Hepatocyte (in vitro differentiated cells): ENCODE measurements at regions not wholly inside any gene's neighbourhood (a gene's known extent, or its start where the extent isn't known, plus 50 kb on each side); places are given as distances from the start of the nearest gene placed in this dataset.

ENCODE experiments used
- DNase-seq: peaks from one replicate; pipeline ENCODE4 v3.0.0-alpha.2; 2016; ENCODE audit warnings: low spot score
- H2AFZ ChIP-seq: fragments of 200-600 bp; sonication (generic); 2 replicates; pipeline ENCODE4 v1.6.0; 2016; ENCODE audit warnings: antibody characterized with exemption, mild to moderate bottlenecking
- H3K27ac ChIP-seq: fragments of 200-600 bp; sonication (generic); 2 replicates; pipeline ENCODE4 v1.5.1; 2016; ENCODE audit warnings: mild to moderate bottlenecking
- H3K27me3 ChIP-seq: fragments of 200-600 bp; sonication (generic); 2 replicates; pipeline ENCODE4 v1.6.1; 2016
- H3K36me3 ChIP-seq: fragments of 200-600 bp; sonication (generic); replicated peaks from 2 replicates; pipeline ENCODE4 v1.5.1; 2016; ENCODE audit warnings: low read depth; ENCODE audit not compliant: insufficient read depth
- H3K4me1 ChIP-seq: fragments of 200-600 bp; sonication (generic); 2 replicates; pipeline ENCODE4 v1.5.1; 2016; ENCODE audit warnings: mild to moderate bottlenecking, moderate library complexity; ENCODE audit not compliant: insufficient read depth
- H3K4me2 ChIP-seq: fragments of 200-600 bp; sonication (generic); 2 replicates; pipeline ENCODE4 v1.6.0; 2016
- H3K4me3 ChIP-seq: fragments of 200-600 bp; sonication (generic); 2 replicates; pipeline ENCODE4 v1.5.1; 2016; ENCODE audit warnings: mild to moderate bottlenecking
- H3K79me2 ChIP-seq: fragments of 200-600 bp; sonication (generic); 2 replicates; pipeline ENCODE4 v1.6.0; 2017; ENCODE audit warnings: mild to moderate bottlenecking
- H3K9me2 ChIP-seq: fragments of 200-600 bp; sonication (generic); replicated peaks from 2 replicates; pipeline ENCODE4 v1.6.0; 2017; ENCODE audit warnings: mild to moderate bottlenecking; ENCODE audit not compliant: insufficient read depth
- H3K9me3 ChIP-seq: fragments of 200-600 bp; sonication (generic); 2 replicates; pipeline ENCODE4 v1.5.1; 2016; ENCODE audit warnings: low read depth, mild to moderate bottlenecking
- H4K20me1 ChIP-seq: fragments of 200-600 bp; sonication (generic); 2 replicates; pipeline ENCODE4 v1.6.0; 2016; ENCODE audit warnings: mild to moderate bottlenecking; ENCODE audit not compliant: insufficient read depth, poor library complexity, severe bottlenecking
- CTCF ChIP-seq: fragments of 200-600 bp; sonication (generic); IDR thresholded peaks from 2 replicates; pipeline ENCODE4 v1.5.1; 2016; ENCODE audit warnings: antibody characterized with exemption, mild to moderate bottlenecking; ENCODE audit not compliant: poor library complexity
- EZH2 ChIP-seq: fragments of 200-600 bp; sonication (generic); IDR thresholded peaks from 2 replicates; pipeline ENCODE4 v1.6.1; 2016; ENCODE audit warnings: antibody characterized with exemption, mild to moderate bottlenecking, borderline replicate concordance
- EZH2phosphoT487 ChIP-seq: fragments of 200-600 bp; sonication (generic); IDR thresholded peaks from one replicate; pipeline ENCODE4 v1.6.1; 2018; ENCODE audit warnings: antibody characterized with exemption, mild to moderate bottlenecking, low read depth, moderate library complexity; ENCODE audit not compliant: unreplicated experiment, severe bottlenecking
- WGBS: methylation state at CpG from one replicate; pipeline ENCODE4 v1.1.6; 2016; ENCODE audit warnings: low lambda C conversion rate; ENCODE audit errors: missing lambda C conversion rate; 5-methylcytosine and 5-hydroxymethylcytosine counted together

GRCh38 chr7:15764851-15765382 lies 78.4 kb upstream of the MEOX2 start:
- Histone ChIP-seq H4K20me1 (no peaks in the 10 kb centered on the region), H3K9me3 (no peaks in the 10 kb centered on the region), H3K27me3 (no peaks in the 10 kb centered on the region), H2AFZ (no peak overlapping the region), H3K79me2 (no peaks in the 10 kb centered on the region), H3K36me3 (no peaks in the 10 kb centered on the region), H3K4me3 (no peak overlapping the region), H3K27ac (no peak overlapping the region), H3K4me1 (peaks cover 8% of the 10 kb centered on the region), H3K9me2 (no peaks in the 10 kb centered on the region), H3K4me2 (no peak overlapping the region)
- WGBS = 38% methylated on average over 3 of the region's 3 CpGs
- DNase-seq = no peak
- TF ChIP-seq EZH2phosphoT487 (no peak), EZH2 (no peak), CTCF (no peak)

- Histone ChIP-seq H2AFZ (no peak overlapping the region), H3K36me3 (no peaks in the 10 kb centered on the region), H3K9me3 (no peaks in the 10 kb centered on the region), H3K4me1 (peaks cover 8% of the 10 kb centered on the region), H3K79me2 (no peaks in the 10 kb centered on the region), H3K27ac (peak overlapping the region; percentile 3), H3K4me2 (no peak overlapping the region), H3K9me2 (no peaks in the 10 kb centered on the region), H4K20me1 (no peaks in the 10 kb centered on the region), H3K27me3 (no peaks in the 10 kb centered on the region), H3K4me3 (no peak overlapping the region)
- TF ChIP-seq EZH2phosphoT487 (no peak), CTCF (no peak), EZH2 (no peak)
- no peak for DNase-seq
- WGBS = 63% methylated on average over 3 of the region's 3 CpGs
These were observed 77.5 kb upstream of the MEOX2 start for GRCh38 chr7:15764010-15764409.

GRCh38 chr7:15757041-15758000 lies 70.8 kb upstream of the MEOX2 start:
- Histone ChIP-seq H3K27me3 (no peaks in the 10 kb centered on the region), H3K27ac (no peak overlapping the region), H3K79me2 (no peaks in the 10 kb centered on the region), H3K9me2 (no peaks in the 10 kb centered on the region), H4K20me1 (no peaks in the 10 kb centered on the region), H3K4me3 (no peak overlapping the region), H3K4me1 (no peaks in the 10 kb centered on the region), H2AFZ (no peak overlapping the region), H3K9me3 (no peaks in the 10 kb centered on the region), H3K4me2 (no peak overlapping the region), H3K36me3 (no peaks in the 10 kb centered on the region)
- WGBS = 62% methylated on average over 3 of the region's 3 CpGs
- TF ChIP-seq EZH2phosphoT487 (no peak), EZH2 (no peak), CTCF (no peak)
- no peak for DNase-seq
